Neural progenitor cell (in vitro differentiated cells): ENCODE measurements at regions not wholly inside any gene's neighbourhood (a gene's known extent, or its start where the extent isn't known, plus 50 kb on each side); places are given as distances from the start of the nearest gene placed in this dataset.

ENCODE experiments used
- DNase-seq: peaks from one replicate; pipeline ENCODE4 v3.0.0-alpha.2; 2016; ENCODE audit warnings: low spot score
- H2AFZ ChIP-seq: fragments of 200-600 bp; sonication (generic); replicated peaks from 2 replicates; pipeline ENCODE4 v1.6.1; 2016; ENCODE audit warnings: antibody characterized with exemption
- H3F3A ChIP-seq: fragments of 200-600 bp; sonication (generic); 2 replicates; pipeline ENCODE4 v1.6.1; 2016; ENCODE audit warnings: antibody characterized with exemption, low read depth
- H3K27ac ChIP-seq: fragments of 200-600 bp; sonication (generic); 2 replicates; pipeline ENCODE4 v1.5.1; 2016; ENCODE audit warnings: mild to moderate bottlenecking
- H3K27me3 ChIP-seq: fragments of 200-600 bp; sonication (generic); 2 replicates; pipeline ENCODE4 v1.6.1; 2016; ENCODE audit warnings: mild to moderate bottlenecking, moderate library complexity
- H3K36me3 ChIP-seq: fragments of 200-600 bp; sonication (generic); 2 replicates; pipeline ENCODE4 v1.5.1; 2016
- H3K4me1 ChIP-seq: fragments of 200-600 bp; sonication (generic); 2 replicates; pipeline ENCODE4 v1.6.1; 2016; ENCODE audit warnings: mixed run types
- H3K4me2 ChIP-seq: fragments of 200-600 bp; sonication (generic); 2 replicates; pipeline ENCODE4 v1.6.1; 2016
- H3K4me3 ChIP-seq: fragments of 200-600 bp; sonication (generic); 2 replicates; pipeline ENCODE4 v1.5.1; 2016
- H3K79me2 ChIP-seq: fragments of 200-600 bp; sonication (generic); 2 replicates; pipeline ENCODE4 v1.6.1; 2016; ENCODE audit warnings: low read depth
- H3K9ac ChIP-seq: fragments of 200-600 bp; sonication (generic); 2 replicates; pipeline ENCODE4 v1.6.1; 2016
- H3K9me3 ChIP-seq: fragments of 200-600 bp; sonication (generic); 2 replicates; pipeline ENCODE4 v1.5.1; 2016; ENCODE audit warnings: low read depth
- H4K20me1 ChIP-seq: fragments of 200-600 bp; sonication (generic); 2 replicates; pipeline ENCODE4 v1.6.1; 2016; ENCODE audit warnings: low read depth
- H3K27ac Mint-ChIP-seq: 3 replicates; pipeline ENCODE4 v1.8.0; 2021; ENCODE audit warnings: mixed read lengths
- H3K27me3 Mint-ChIP-seq: 2 replicates; pipeline ENCODE4 v1.8.0; 2022; ENCODE audit warnings: low read depth, mild to moderate bottlenecking, inconsistent platforms, moderate library complexity, mixed read lengths; ENCODE audit not compliant: insufficient read depth
- H3K36me3 Mint-ChIP-seq: 3 replicates; pipeline ENCODE4 v1.8.0; 2021; ENCODE audit warnings: mixed read lengths
- H3K4me1 Mint-ChIP-seq: 3 replicates; pipeline ENCODE4 v1.8.0; 2021; ENCODE audit warnings: mixed read lengths
- H3K4me3 Mint-ChIP-seq: 3 replicates; pipeline ENCODE4 v1.8.0; 2021; ENCODE audit warnings: mild to moderate bottlenecking, moderate library complexity, mixed read lengths
- H3K9me3 Mint-ChIP-seq: 3 replicates; pipeline ENCODE4 v1.8.0; 2020; ENCODE audit warnings: mixed read lengths
- EZH2 ChIP-seq: fragments of 200-600 bp; sonication (generic); IDR thresholded peaks from 2 replicates; pipeline ENCODE4 v1.6.1; 2017; ENCODE audit warnings: antibody characterized with exemption, mild to moderate bottlenecking, moderate library complexity
- EZH2phosphoT487 ChIP-seq: fragments of 200-600 bp; sonication (generic); IDR thresholded peaks from 2 replicates; pipeline ENCODE4 v1.6.1; 2017; ENCODE audit warnings: antibody characterized with exemption
- TF ChIP-seq, protein P1 (sequence below): fragments of 200-600 bp; sonication (generic); IDR thresholded peaks from 2 replicates; pipeline ENCODE4 v1.5.1; 2017; ENCODE audit warnings: antibody characterized with exemption, mild to moderate bottlenecking

DNA sequence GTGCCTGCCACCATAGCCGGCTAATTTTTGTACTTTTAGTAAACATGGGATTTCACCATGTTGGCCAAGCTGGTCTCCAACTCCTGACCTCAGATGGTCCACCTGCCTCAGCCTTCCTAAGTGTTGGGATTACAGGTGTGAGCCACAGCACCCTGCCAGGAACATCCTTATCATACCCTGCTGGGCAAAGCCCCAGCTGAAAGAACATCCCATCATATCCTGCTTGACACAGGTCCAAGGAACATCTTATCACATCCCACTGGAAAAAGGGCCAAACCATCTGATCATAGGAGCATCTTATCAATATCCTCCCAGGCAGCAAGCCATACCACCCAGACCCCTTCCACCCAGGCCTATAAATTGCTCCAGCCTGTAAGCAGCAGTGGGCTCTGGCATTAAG is 1109.2 kb upstream of the CDH8 start:
- H2AFZ ChIP-seq = no peak overlapping the region
- no peaks in the 10 kb centered on the region for H3K4me1 ChIP-seq
- no peaks in the 10 kb centered on the region for H3K27me3 ChIP-seq
- no peak overlapping the region for H3K27ac ChIP-seq
- Mint-ChIP-seq H3K9me3 (no peaks in the 10 kb centered on the region), H3K4me1 (no peaks in the 10 kb centered on the region), H3K27me3 (no peaks in the 10 kb centered on the region), H3K36me3 (no peaks in the 10 kb centered on the region), H3K4me3 (no peak overlapping the region), H3K27ac (no peak overlapping the region)
- H3K9me3 ChIP-seq = no peaks in the 10 kb centered on the region
- DNase-seq = no peak
- H3K79me2 ChIP-seq = no peaks in the 10 kb centered on the region
- no peaks in the 10 kb centered on the region for H4K20me1 ChIP-seq
- no peak overlapping the region for H3K4me2 ChIP-seq
- no peaks in the 10 kb centered on the region for H3F3A ChIP-seq
- H3K36me3 ChIP-seq = no peaks in the 10 kb centered on the region
- H3K4me3 ChIP-seq = no peak overlapping the region
- no peak overlapping the region for H3K9ac ChIP-seq
- TF ChIP-seq EZH2 = no peak
- TF ChIP-seq, protein P1, sequence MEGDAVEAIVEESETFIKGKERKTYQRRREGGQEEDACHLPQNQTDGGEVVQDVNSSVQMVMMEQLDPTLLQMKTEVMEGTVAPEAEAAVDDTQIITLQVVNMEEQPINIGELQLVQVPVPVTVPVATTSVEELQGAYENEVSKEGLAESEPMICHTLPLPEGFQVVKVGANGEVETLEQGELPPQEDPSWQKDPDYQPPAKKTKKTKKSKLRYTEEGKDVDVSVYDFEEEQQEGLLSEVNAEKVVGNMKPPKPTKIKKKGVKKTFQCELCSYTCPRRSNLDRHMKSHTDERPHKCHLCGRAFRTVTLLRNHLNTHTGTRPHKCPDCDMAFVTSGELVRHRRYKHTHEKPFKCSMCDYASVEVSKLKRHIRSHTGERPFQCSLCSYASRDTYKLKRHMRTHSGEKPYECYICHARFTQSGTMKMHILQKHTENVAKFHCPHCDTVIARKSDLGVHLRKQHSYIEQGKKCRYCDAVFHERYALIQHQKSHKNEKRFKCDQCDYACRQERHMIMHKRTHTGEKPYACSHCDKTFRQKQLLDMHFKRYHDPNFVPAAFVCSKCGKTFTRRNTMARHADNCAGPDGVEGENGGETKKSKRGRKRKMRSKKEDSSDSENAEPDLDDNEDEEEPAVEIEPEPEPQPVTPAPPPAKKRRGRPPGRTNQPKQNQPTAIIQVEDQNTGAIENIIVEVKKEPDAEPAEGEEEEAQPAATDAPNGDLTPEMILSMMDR = no peak
- TF ChIP-seq EZH2phosphoT487 = no peak

DNA sequence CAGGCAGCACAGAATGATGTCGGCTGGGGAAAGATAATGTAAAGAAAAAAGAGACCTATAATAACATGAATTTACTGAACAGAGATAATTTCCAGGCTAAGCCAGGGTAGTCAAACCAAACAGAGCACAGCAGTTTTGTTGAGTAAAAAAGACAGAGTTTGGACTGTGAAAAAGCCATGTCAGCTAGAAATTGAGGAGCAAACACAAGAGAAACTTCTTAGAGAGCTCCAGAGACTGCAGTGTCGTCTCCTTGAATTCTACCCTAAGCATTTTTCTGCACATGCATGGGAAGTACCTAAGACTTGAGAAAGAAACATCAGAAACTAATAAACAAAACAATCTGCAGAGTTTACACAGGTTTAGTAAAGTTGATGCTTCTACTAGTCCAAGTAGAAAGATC is 1098.8 kb upstream of the CDH8 start:
- no peaks in the 10 kb centered on the region for H3K27me3 Mint-ChIP-seq
- no peak overlapping the region for H3K4me3 Mint-ChIP-seq
- no peak overlapping the region for H3K4me2 ChIP-seq
- no peak overlapping the region for H3K4me3 ChIP-seq
- no peak for DNase-seq
- no peak overlapping the region for H2AFZ ChIP-seq
- no peaks in the 10 kb centered on the region for H3K9me3 ChIP-seq
- no peaks in the 10 kb centered on the region for H3K4me1 Mint-ChIP-seq
- TF ChIP-seq, protein P1 = no peak
- no peak for TF ChIP-seq EZH2phosphoT487
- no peak for TF ChIP-seq EZH2
- no peak overlapping the region for H3K27ac Mint-ChIP-seq
- no peaks in the 10 kb centered on the region for H3K27me3 ChIP-seq
- no peaks in the 10 kb centered on the region for H3F3A ChIP-seq
- no peaks in the 10 kb centered on the region for H3K9me3 Mint-ChIP-seq
- no peaks in the 10 kb centered on the region for H3K36me3 Mint-ChIP-seq
- H3K36me3 ChIP-seq = no peaks in the 10 kb centered on the region
- no peaks in the 10 kb centered on the region for H3K4me1 ChIP-seq
- H3K27ac ChIP-seq = no peak overlapping the region
- H3K9ac ChIP-seq = no peak overlapping the region
- H3K79me2 ChIP-seq = no peaks in the 10 kb centered on the region
- H4K20me1 ChIP-seq = no peaks in the 10 kb centered on the region

DNA sequence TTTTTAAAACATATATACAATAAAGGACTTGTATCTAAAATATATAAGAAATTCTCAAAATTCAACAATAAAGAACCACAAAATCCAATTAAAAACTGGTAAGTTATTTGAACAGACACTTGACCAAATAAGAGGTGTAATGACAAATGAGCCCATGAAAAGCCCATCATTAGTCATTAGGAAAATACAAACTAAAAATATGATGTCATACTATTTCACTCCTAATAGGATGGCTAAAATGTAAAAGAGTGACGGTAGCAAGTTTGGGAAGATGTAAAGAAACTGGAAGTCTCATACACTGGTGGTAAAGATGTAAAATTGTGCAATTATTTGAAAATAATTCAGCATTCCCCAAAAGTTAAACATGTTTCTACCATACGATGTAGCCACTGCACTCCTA is 1095.3 kb upstream of the CDH8 start:
- no peak for DNase-seq
- H3K79me2 ChIP-seq = no peaks in the 10 kb centered on the region
- H2AFZ ChIP-seq = no peak overlapping the region
- no peaks in the 10 kb centered on the region for H3K36me3 ChIP-seq
- H3F3A ChIP-seq = no peaks in the 10 kb centered on the region
- no peaks in the 10 kb centered on the region for H3K27me3 ChIP-seq
- Mint-ChIP-seq H3K36me3 (no peaks in the 10 kb centered on the region), H3K4me1 (no peaks in the 10 kb centered on the region), H3K9me3 (peaks cover 2% of the 10 kb centered on the region), H3K4me3 (no peak overlapping the region), H3K27ac (no peak overlapping the region), H3K27me3 (no peaks in the 10 kb centered on the region)
- no peaks in the 10 kb centered on the region for H3K4me1 ChIP-seq
- H4K20me1 ChIP-seq = no peaks in the 10 kb centered on the region
- H3K4me3 ChIP-seq = no peak overlapping the region
- H3K27ac ChIP-seq = no peak overlapping the region
- no peak overlapping the region for H3K9ac ChIP-seq
- no peak overlapping the region for H3K4me2 ChIP-seq
- no peaks in the 10 kb centered on the region for H3K9me3 ChIP-seq
- TF ChIP-seq EZH2phosphoT487 = no peak
- TF ChIP-seq, protein P1 = no peak
- no peak for TF ChIP-seq EZH2

DNA sequence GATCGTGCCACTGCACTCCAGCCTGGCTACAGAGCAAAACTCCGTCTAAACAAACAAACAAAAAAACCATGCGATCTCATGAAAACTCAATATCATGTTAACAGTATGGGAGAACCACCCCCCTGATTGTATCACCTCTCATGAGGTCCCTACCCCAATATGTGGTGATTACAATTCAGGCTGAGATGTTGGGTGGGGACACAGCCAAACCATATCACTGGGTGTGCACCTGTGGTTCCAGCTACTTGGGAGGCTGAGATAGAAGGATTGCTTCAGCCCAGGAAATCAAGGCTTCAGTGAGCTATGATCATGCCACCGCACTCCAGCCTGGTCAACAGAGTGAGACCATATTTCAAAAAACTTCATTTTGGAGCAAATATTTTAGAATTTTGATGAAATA is 1094.7 kb upstream of the CDH8 start:
- H3K79me2 ChIP-seq = no peaks in the 10 kb centered on the region
- no peaks in the 10 kb centered on the region for H3K27me3 Mint-ChIP-seq
- no peak overlapping the region for H3K4me3 Mint-ChIP-seq
- H3K27ac ChIP-seq = no peak overlapping the region
- H3F3A ChIP-seq = no peaks in the 10 kb centered on the region
- no peaks in the 10 kb centered on the region for H3K27me3 ChIP-seq
- no peaks in the 10 kb centered on the region for H4K20me1 ChIP-seq
- H3K4me1 ChIP-seq = no peaks in the 10 kb centered on the region
- no peak for DNase-seq
- no peaks in the 10 kb centered on the region for H3K36me3 Mint-ChIP-seq
- TF ChIP-seq EZH2phosphoT487 (no peak), EZH2 (no peak)
- TF ChIP-seq, protein P1 = no peak
- H3K9me3 ChIP-seq = no peaks in the 10 kb centered on the region
- H2AFZ ChIP-seq = no peak overlapping the region
- H3K9me3 Mint-ChIP-seq = peaks cover 2% of the 10 kb centered on the region
- no peak overlapping the region for H3K9ac ChIP-seq
- no peaks in the 10 kb centered on the region for H3K36me3 ChIP-seq
- H3K4me1 Mint-ChIP-seq = no peaks in the 10 kb centered on the region
- H3K27ac Mint-ChIP-seq = no peak overlapping the region
- no peak overlapping the region for H3K4me3 ChIP-seq
- no peak overlapping the region for H3K4me2 ChIP-seq
